AG04449 (cell line): ENCODE measurements at regions not wholly inside any gene's neighbourhood (a gene's known extent, or its start where the extent isn't known, plus 50 kb on each side); places are given as distances from the start of the nearest gene placed in this dataset.

Experiments used
- CTCF ChIA-PET: fragments of 350-600 bp; formaldehyde crosslinking; extraction: SDS; loops from one replicate; lab custom pipeline; 2021; ENCODE audit warnings: antibody characterized with exemption; lab: Yijun Ruan, JAX
- POLR2A ChIA-PET: fragments of 400-600, 350-600 bp; formaldehyde crosslinking; extraction: SDS; loops from one replicate; lab custom pipeline; 2020; ENCODE audit warnings: antibody characterized with exemption, inconsistent platforms; lab: Yijun Ruan, JAX
- DNase-seq: peaks from one replicate; pipeline ENCODE4 v3.0.0-alpha.2; 2010; ENCODE audit warnings: low read depth, low spot score
- H3K4me3 ChIP-seq: 2 replicates; pipeline ENCODE4 v1.5.1; 2011; ENCODE audit warnings: low read depth, mild to moderate bottlenecking, control low read depth, low read length
- CTCF ChIP-seq: IDR thresholded peaks from one replicate; pipeline ENCODE4 v1.5.1; 2011; ENCODE audit warnings: mild to moderate bottlenecking, moderate library complexity, low read length, control low read depth, inconsistent platforms; ENCODE audit not compliant: insufficient read depth; ENCODE audit errors: missing control alignments

GRCh38 chr15:87711026-87711425 lies 545.5 kb downstream of the NTRK3 start:
- CTCF ChIA-PET: interaction anchor here (1.0 kb wide), 1 partner anchor 10 kb away, joined by 3 read pairs; no protein-coding TSS in a partner anchor

GRCh38 chr15:87710406-87710805 lies 546.1 kb downstream of the NTRK3 start:
- ChIA-PET POLR2A (no interaction called here), CTCF (no interaction called here)
- DNase-seq: no peak
- no peak for TF ChIP-seq CTCF
- H3K4me3 ChIP-seq: no peak overlapping the region

More at GRCh38 chr15:87711026-87711425, 545.5 kb downstream of the NTRK3 start:
- POLR2A ChIA-PET: no interaction called here
- no peak for TF ChIP-seq CTCF
- no peak for DNase-seq
- H3K4me3 ChIP-seq: no peak overlapping the region

GRCh38 chr15:87707566-87708130 lies 548.9 kb downstream of the NTRK3 start:
- DNase-seq: no peak
- no peak for TF ChIP-seq CTCF
- ChIA-PET CTCF (interaction anchor here (1.5 kb wide), 1 partner anchor 537 kb away, joined by 3 read pairs; no protein-coding TSS in a partner anchor), POLR2A (no interaction called here)
- no peak overlapping the region for H3K4me3 ChIP-seq

- DNase-seq: no peak
- H3K4me3 ChIP-seq: no peak overlapping the region
- no peak for TF ChIP-seq CTCF
- ChIA-PET CTCF (interaction anchor here (1.5 kb wide), 1 partner anchor 538 kb away, joined by 3 read pairs; no protein-coding TSS in a partner anchor), POLR2A (no interaction called here)
These were observed 549.5 kb downstream of the NTRK3 start for GRCh38 chr15:87707071-87707470.

- ChIA-PET CTCF (no interaction called here), POLR2A (no interaction called here)
- no peak overlapping the region for H3K4me3 ChIP-seq
- DNase-seq: no peak
- TF ChIP-seq CTCF: no peak
These were observed 550.5 kb downstream of the NTRK3 start for GRCh38 chr15:87706001-87706400.

GRCh38 chr15:87704276-87704675 lies 552.3 kb downstream of the NTRK3 start:
- no peak for TF ChIP-seq CTCF
- ChIA-PET CTCF (no interaction called here), POLR2A (no interaction called here)
- DNase-seq: no peak
- no peak overlapping the region for H3K4me3 ChIP-seq
